Thyroid gland (tissue), 4 donors: ENCODE measurements at regions not wholly inside any gene's neighbourhood (a gene's known extent, or its start where the extent isn't known, plus 50 kb on each side); places are given as distances from the start of the nearest gene placed in this dataset.
"Not testable (repeated sequence)": the region's sequence is repeated elsewhere in the genome, so short reads cannot be mapped to it uniquely, and the experiment has no call there.

Experiments
- CTCF ChIP-seq, 6 experiments: fragments of 200-600 bp in 3 of 6; fragments of 450-650 bp in 3 of 6; sonication (generic) in 3 of 6; IDR thresholded peaks; one replicate each; pipeline ENCODE4 v1.5.1; 2016 to 2019; ENCODE audit warnings: antibody characterized with exemption in 6 of 6, mild to moderate bottlenecking in 2 of 6, inconsistent platforms in 1 of 6, moderate library complexity in 1 of 6
- POLR2A ChIP-seq, 2 donors: fragments of 450-650 bp; IDR thresholded peaks; one replicate each; pipeline ENCODE4 v1.6.1; 2017; ENCODE audit warnings: antibody characterized with exemption in 2 of 2, mild to moderate bottlenecking in 2 of 2, moderate library complexity in 1 of 2

GRCh38 chr21:20236649-20237048, 761.6 kb upstream of the NCAM2 start:
- TF ChIP-seq POLR2A, CTCF (IDR thresholded peaks at IDR 0.05): not testable (repeated sequence)
